Medulla oblongata (tissue), 1 donor: ENCODE measurements at regions not wholly inside any gene's neighbourhood (a gene's known extent, or its start where the extent isn't known, plus 50 kb on each side); places are given as distances from the start of the nearest gene placed in this dataset.

Experiments used
- DNase-seq: peaks from one replicate; pipeline ENCODE4 v3.0.0-alpha.2; 2015; ENCODE audit errors: extremely low spot score

GRCh38 chr1:165073185-165074007 lies 283.1 kb downstream of the LMX1A start:
- peak; percentile 88 for DNase-seq

DNA sequence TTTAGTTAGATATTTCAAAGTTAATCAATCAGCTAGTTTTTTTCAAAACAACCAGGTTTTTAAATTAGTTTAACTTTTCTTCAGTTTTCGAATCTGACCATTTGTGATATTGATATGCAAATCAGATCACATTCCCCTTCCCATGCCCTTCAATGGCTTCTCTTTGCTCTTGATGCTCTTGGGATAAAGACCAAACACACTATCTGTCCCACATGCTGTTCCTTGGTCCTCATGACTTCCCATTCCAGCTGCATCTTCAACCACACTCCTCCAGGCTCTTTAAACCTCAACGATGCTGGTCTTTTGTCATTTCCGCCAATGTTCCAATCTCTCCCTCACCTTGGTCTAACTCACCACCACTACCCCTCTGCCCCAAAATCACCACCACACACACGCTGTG lies 285.8 kb downstream of the LMX1A start:
- no peak for DNase-seq

GRCh38 chr1:165069829-165070228 lies 286.7 kb downstream of the LMX1A start:
- peak; percentile 82 for DNase-seq

DNA sequence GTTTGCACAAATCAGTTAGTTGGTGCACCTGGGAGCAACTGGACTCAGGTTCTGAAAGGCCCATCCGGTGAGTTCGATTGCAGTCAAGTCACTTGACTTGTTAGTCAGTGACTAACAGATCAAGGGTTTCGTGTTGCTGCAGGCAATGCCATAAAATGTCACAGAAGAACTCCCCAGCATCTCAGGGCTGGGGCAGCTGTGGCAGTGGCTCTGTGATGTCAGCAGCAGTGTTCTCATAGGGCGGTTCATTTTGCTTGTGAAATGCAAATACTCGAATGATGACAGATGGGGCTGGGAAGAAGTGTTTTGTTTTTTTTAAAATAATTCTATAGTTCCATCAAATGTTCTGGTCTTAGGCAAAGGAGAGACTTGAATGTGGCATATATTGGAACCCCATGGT lies 287.8 kb downstream of the LMX1A start:
- peak; percentile 54 for DNase-seq

DNA sequence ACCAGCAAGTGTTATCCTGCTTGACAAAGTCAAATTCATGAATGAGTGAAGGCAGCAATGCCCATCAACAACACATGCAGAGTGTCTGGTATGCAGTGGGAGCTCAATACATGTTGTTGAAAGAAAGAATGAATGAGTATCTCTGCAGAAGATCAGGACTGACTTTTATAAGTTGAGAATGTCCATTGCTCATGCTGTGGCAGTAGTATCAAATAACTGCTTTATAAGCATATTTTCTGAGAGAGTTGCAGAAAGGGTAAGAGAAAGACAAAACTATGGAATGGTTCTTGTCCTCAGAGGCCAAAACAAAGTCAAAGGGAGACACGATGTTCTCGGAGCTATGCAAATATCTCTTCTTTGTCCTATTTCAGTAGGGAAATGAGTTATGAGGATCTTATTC lies 288.7 kb downstream of the LMX1A start:
- DNase-seq = no peak

DNA sequence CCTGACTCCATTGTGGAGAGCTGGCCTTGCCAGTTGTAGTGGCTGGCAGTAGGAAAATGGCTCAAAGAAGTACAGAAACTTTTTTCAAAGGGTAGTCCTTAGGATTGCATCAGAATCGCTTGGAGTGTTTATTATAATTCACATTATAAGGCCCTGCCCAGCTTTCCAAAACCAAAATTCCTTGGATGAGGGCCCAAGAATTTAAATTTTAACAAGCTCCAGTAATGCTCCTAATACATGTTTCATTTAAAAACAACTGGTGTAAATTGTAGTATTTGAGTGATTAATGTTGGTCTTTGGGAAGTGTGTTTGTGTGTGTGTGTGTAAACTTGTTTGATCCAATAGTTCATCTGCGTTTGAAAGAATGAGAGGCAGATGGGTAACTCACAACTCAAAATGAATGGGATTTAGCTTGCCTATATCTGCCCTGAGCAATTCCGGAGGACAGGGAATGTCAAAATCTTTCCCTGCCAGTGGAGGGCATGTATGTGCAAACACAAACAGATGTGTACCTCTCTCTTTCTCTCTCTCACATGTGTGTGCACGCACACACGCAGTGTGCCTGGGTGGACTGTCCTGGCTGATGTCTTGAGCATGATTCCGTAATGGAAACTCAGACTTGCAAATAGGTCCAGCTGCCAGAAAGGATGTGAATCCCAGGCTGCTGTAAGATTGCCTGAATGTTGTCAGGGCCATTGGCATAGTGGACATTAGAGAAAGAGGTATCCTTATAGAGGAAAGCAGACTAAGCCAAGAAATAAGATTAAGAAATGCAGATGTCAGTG lies 293.1 kb downstream of the LMX1A start:
- no peak for DNase-seq

- DNase-seq = no peak
Observed at GRCh38 chr1:165062346-165062745, 294.2 kb downstream of the LMX1A start.

DNA sequence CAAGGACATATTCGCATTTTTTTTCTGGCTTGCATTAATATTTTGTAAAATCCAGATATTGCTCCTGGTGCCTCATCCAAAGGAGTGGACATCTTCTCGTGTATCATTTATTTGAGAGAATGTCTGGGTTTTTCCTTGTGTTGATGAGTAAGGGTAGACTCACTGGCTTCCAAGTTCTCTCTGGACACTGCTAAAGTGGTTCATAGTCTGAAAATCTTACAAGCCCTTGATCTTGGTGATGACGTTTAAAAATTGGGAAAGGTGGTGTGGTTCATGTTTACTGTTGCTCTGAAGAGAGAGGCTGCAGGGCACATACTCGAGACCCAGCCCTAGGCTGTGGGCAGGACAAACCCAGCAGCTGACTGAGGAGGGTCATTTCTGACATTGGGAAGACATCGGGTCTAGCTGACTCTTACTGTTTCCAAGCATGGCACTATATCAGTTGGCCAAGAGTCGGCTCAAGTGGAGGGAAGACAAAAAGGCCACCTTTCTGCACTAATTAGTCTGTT lies 296.2 kb downstream of the LMX1A start:
- DNase-seq = no peak

GRCh38 chr1:165057956-165058355 lies 298.6 kb downstream of the LMX1A start:
- no peak for DNase-seq

GRCh38 chr1:165056914-165057313 lies 299.6 kb downstream of the LMX1A start:
- DNase-seq = no peak

- no peak for DNase-seq
Observed at GRCh38 chr1:165055581-165055980, 300.9 kb downstream of the LMX1A start.

GRCh38 chr1:165054627-165055026 lies 301.9 kb downstream of the LMX1A start:
- DNase-seq = no peak

- DNase-seq = no peak
Observed at GRCh38 chr1:165053351-165053750, 303.2 kb downstream of the LMX1A start.

DNA sequence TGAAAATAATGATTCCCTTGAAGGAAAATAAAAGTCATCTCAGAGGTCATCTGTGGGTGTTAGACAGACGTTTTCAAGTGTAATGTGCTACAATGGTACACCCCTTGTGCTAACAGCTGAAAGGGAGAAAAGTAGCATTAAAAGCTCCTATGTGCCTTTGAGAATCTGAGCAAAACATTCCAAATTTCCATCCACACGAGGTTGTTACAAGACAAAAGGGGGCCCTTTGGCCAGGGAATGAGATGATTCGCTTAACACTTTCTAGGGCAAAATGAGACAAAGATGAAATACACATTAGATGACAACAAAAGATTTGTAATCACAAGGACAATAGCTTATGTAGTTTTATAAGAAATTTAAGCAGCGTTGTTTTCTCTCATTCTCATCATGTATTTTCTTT lies 303.6 kb downstream of the LMX1A start:
- no peak for DNase-seq

DNA sequence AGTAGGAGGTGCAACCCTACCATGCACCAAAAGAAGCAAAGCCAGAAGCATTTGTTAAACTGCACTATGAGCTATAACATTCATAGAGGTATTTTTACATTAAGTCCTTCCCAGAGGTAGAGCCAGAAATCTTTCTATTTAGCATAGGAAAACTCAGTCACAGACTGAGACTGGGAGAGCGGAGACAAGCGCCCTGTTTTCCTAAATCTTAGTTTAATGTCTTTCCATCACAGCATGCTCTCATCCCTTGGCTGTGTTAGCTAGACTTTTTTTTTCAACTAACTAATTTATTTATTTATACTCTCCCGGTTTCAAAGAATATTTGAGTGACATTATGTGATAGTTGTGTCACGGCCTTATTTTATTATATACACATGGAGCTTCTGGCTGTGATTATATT lies 304.1 kb downstream of the LMX1A start:
- no peak for DNase-seq

DNA sequence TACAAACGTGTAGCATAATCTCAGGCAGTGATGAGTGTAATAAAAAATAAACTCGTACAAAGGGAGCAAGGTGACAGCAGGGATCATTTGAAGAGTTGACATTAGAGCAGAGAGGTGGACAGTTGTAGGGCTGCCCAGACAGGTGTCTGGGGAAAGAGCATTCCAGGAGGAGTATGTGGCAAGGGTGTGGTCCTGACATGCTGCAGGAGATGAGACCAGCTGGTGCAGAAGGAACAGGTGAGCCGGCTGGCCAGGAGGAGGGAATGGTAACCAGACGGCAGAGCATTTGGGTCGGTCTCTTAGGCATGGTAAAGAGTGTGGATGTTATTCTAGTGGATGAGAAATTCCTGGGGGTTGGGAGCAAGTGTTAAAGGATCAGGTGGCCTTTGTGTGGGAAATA lies 306.3 kb downstream of the LMX1A start:
- no peak for DNase-seq

DNA sequence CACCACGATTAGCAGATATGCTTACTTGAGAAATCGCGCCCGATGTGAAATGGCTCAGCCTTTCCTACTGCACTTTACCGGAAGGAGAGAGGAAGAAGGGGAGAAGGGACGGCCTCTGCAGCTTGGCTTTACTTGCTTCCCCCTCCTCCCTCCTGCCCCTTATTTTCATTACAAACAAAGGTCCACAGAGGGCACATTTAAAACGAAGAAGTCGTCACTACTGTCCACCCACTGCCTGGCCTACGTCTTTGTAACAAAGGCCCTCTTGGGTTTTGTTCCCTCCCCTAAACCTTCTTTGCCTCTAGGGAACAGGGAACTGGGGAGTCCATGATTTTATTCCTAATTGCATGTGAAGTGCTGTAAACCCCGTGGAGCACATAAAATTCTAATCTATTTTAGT lies 308.5 kb downstream of the LMX1A start:
- no peak for DNase-seq

DNA sequence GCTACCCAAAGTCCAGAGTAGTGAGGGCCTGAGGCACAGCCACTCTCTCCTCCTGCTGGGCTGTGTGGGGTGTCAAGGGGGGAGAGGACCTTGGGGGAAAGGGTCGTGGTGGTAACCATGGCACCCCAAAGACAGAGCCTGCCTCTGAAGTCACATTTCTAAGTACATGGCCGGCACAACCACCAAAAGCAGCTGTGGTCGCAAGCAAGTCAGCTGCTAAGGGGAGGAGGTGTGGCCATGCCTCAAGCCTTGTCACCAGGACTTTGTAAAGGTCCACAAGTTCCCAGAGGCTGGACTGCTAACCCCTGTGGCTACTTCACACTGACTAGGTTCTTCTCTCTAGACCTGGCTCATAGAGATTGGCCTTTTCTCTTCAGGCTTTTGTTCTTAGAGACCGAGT lies 310.6 kb downstream of the LMX1A start:
- no peak for DNase-seq

DNA sequence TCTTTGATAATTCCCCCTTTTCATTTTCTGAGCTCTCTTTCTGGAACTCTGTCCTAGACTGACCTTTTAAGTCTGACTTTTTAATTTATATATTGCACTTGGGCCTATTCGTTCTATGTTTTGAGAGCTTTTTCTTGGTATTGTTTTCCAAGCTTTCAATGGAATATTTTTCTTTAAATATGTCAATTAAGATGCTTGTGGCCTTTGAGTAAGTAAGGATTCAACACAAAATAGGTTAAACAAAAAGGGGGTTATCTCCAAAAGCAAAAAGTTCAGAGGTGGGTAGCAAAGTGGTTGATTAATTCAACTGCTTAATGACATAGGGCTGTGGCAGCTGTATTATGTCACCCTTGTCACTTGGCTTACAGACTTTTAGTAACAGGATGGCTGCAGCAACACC lies 315.9 kb downstream of the LMX1A start:
- no peak for DNase-seq

- DNase-seq = no peak
Observed at GRCh38 chr1:165039996-165040395, 316.5 kb downstream of the LMX1A start.

- DNase-seq = no peak
Observed at GRCh38 chr1:165036403-165036802, 320.1 kb downstream of the LMX1A start.

GRCh38 chr1:165034136-165034809 lies 322.2 kb downstream of the LMX1A start:
- no peak for DNase-seq
